ENCODE measurements at regions not wholly inside any gene's neighbourhood (a gene's known extent, or its start where the extent isn't known, plus 50 kb on each side); places are given as distances from the start of the nearest gene placed in this dataset.
"Not testable (repeated sequence)": the region's sequence is repeated elsewhere in the genome, so short reads cannot be mapped to it uniquely, and the experiment has no call there.

DNA sequence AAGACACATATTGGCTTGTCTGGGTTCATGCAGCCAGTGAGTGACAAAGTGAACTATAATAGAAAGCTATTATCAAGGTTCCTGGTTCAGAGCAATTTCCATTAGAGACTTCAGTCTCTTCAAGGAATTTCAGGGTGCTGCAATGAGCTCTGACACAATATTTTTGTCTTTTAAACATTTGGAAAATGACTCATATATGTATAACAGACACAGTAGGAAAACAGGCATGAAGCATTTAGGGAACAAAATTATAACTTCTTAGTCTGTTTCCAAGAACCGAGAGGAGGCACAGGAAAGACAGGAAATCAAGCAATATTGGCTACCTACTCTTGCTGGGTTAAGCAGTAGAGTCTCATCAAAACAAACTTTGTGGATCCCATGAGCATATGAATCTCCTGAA is 170.4 kb downstream of the PTPRC start:
- no peak for DNase-seq (ENCODE audit: low read depth in 2 of 3, low spot score in 1 of 3)

DNA sequence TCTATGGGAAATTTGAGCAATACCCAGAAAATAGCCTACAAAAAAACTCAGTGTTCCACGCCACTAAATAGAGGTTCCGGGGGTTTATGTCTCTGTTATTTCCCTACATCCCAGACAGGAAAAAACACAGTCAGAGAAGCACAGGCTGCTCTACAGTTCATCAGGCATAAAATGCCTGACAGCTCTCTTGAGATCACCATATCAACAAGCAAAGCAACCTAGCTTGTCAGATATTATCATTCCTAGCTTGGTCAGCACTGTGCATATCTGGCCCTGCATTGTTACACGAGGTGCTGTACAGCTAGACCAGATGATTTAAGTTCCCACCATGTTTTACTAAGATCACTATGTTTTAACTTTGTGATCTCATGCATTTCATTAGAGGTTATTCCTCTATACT is 172.6 kb downstream of the PTPRC start:
- DNase-seq (ENCODE audit: low read depth in 2 of 3, low spot score in 1 of 3): no peak

DNA sequence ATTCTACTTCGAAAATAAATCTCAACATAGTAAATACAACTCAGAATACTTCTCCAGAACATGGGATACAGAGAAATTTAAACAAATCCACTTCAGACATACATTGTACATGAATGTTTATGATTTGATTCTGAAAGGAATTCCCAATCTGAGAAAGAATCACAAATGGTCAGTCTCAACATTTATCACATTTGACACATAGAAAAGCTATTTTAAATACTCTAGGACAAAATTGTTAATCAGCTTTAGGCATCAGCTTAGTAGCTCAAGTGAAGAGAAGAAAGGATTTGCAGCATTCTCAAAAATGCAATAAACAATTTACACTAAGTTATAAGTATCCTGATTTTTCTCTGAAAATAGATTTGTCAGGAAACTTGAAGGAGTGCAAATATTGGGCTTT is 184.8 kb downstream of the PTPRC start:
- DNase-seq (ENCODE audit: low read depth in 2 of 3, low spot score in 1 of 3): no peak

DNA sequence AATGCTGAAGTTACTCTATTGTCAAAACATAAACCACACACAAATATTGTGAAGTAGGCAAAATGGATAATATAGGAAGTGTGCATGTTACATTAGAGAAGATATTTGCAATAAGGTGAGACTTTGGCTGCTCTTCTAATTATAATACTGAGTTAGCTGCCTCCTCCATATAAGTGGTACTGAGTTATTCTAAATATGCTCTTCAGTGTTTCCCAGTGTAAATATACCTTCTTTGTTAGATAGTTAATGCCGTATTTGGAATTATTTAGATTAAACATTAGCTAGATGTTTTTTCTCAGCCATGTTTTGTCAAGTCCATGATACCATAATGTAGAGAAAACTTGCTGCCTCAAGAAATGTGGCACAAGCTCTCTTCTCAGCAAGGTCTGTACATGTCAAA is 186.4 kb downstream of the PTPRC start:
- no peak for DNase-seq (ENCODE audit: low read depth in 2 of 3, low spot score in 1 of 3)

DNA sequence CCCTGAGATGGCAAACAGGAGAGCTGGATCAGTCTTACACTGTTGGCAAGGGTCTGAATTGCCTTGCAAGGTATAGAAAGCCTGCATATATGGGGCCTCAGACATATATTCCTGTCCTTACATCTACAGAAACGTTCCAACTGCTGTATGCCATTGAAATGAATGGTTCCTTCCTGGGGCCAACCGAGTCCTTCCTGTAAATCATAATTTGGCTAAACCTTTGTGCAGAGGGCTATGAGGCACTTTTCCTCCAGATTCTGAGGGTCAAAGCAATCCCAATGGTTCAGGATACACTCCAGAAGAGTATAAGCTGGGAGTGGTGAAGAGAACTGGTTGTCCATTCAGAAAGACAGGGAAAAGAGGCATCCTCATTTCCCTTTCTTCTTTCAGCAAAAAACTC is 190.5 kb downstream of the PTPRC start:
- DNase-seq (ENCODE audit: low read depth in 2 of 3, low spot score in 1 of 3): no peak

DNA sequence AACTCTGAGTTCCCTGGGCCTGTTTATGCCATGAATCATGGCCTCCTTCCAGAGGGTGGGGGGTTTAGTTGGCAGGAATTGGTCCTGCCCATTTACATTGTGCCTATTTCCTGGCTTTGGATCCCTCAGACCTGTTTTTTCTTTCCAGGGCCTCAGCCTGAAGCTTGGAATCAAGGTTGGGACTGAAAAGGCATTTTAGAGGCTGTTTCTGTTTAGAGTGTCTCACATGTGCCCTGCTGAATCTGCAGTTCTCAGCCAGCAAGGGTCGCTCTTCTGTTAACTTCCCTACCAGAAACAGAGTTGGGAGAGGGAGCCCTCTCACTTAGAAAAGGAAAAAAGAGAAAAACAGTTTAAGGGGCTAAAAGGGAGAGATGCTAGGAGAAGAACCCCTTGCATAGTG is 191.1 kb downstream of the PTPRC start:
- DNase-seq (ENCODE audit: low read depth in 2 of 3, low spot score in 1 of 3): no peak

DNA sequence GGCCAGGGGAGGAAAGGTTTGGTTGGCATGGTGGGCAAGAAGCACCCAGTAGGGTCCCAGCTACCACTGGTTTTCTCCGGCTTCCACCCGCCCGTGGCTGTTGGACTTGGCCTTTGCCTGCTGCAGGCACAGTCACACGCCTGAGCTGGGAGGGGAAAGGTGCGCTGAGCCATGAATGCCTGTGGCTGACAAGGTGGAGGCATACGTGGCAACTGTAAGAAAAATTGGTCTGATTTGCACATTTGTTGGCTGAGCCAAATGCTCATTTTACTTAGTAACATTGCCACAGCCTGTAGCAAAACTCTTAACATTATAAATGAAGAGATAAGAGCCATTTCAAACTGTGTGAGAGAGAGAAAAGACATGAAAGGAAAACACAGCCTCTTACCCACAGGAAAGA is 191.6 kb downstream of the PTPRC start:
- DNase-seq (ENCODE audit: low read depth in 2 of 3, low spot score in 1 of 3): no peak

DNA sequence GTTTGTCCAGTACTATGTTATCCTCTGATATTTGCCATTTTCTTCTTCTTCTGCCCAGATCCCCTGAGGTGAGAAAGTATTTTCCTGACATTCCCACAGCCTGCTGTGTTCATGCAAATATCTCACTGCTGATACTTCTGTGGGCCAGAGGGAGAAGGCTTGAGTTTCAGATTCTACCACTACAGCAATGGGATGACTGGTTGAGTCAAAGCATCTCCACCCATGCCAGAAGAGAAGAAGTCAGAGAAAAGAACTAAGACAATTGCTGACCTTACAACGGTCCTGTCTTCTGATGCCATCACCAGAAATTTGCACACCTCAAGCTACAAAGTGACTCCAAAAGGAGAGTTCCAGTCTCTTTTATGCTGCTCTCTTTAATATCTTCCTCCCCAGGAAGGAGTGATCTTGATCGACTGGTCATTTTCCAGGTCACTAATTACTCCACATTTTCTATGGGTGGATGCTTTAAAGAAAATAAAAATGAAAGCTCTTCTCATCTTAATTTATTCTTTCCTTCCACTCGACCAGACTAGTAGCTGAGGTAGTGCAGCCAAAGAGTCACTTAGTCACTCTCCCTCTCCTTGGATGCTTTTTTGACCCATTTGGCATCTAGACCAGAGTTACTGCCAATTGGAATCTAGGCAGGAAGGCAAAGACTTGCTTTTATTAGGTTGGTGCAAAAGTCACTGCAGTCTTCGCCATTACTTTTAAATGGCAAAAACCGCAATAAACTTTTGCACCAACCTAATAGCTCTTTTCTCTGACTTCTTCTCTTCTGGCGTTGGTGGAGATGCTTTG is 195.1 kb downstream of the PTPRC start:
- no peak for DNase-seq (ENCODE audit: low read depth in 2 of 3, low spot score in 1 of 3)

DNA sequence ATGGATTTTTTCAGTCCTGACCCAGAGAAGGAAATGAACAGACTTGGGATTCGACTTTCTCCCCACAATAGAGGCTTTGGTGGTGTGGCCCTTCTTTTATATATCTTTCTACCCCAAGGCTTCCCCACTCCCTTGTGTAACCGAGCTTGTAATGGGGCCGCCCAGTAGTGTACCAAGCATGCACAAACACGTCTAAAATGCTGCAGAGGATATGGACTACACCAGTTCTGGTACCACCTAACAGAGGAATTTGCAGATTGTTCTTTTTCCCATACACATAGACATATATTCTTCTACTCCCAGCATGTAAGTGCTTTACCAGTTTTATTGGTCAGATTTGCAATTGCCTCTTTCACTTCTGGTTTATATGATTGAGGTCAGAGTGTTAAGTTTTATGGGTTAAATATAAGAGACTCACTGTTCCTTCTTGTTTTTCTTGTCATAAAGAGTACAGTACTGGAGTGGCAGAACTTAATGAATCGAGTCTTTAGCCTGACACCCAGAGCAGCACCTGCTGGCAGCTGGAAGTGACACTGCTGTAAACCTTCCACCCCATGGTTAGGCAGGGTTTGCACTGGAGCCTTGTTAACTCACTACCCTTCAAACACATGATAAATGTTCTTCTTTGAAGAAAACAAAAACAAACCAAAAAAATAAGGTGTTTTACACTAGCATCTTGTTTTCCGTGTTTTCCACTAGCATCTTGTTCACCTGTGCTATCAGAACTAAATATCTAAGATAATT is 198.6 kb downstream of the PTPRC start:
- no peak for DNase-seq (ENCODE audit: low read depth in 2 of 3, low spot score in 1 of 3)

DNA sequence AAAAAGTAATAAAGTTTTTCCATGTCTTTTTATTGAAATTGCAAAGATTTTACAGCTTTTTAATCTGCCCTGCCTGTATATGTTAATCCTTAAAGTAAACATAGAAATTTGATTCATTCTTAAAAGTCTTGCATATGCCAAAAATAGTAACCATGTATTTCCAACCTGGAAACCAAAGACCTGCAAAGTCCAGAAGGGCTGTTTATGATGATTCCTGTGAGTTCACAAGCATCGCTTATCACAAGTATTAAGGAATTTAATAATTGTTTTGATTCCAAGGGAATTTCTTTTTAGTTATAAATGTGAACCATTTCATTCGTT is 199.1 kb downstream of the PTPRC start:
- no peak for DNase-seq (ENCODE audit: low read depth in 2 of 3, low spot score in 1 of 3)

DNA sequence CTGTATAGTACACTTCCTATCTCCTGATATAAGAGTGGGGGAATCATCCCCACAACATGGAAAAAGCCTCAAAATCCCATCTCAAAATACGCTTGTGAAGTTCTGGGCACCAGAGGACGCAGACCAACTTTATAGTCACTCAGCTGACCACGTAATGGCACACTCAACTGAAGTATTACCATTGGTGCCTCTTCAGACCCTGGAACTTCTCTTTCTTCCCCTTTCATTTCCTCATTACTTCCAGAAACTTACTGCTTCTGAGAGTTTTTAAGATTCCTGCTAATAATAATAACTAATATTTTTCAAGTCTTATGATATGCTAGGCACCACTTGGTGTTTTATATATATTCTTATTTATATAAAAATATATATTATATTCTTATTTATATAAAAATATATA is 202.6 kb downstream of the PTPRC start:
- no peak for DNase-seq (ENCODE audit: low read depth in 2 of 3, low spot score in 1 of 3)

DNA sequence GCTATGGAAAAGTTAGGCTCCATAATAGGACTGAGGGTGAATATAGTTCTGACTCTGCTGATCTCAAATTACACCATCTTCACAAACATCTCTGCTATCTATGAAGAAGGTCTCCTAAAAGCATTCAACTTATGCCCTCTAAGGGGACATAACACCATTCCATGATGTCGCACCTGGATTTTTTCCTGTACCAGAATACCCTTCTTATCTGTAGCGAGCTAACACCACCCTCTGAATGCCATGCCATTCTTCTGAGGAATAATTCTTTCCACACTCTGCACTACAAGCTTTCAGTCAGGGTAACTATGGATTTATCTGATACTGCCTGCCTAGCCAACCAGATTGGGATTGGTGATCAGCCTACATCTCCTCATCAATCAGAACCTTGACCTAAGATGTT is 203.8 kb downstream of the PTPRC start:
- no peak for DNase-seq (ENCODE audit: low read depth in 2 of 3, low spot score in 1 of 3)

DNA sequence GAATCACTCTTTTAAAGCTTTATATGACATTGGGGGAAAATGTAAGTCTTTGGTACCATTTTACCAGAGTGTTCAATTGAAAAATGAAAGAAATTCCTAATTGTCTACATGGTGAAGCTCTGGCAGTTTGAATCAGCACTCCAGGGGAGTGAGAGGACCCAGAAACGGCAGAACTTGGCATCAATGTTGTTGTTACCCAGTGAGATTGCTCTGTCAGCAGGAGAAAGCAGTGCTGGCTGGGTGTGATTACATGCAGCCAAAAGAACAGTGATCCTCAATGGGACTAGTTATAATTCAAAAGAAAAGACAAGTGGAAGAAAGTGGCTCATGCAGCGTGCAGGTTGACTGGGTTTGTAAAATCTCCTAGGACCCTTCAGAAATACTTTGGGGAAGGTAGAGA is 206.4 kb downstream of the PTPRC start:
- no peak for DNase-seq (ENCODE audit: low read depth in 2 of 3, low spot score in 1 of 3)

DNA sequence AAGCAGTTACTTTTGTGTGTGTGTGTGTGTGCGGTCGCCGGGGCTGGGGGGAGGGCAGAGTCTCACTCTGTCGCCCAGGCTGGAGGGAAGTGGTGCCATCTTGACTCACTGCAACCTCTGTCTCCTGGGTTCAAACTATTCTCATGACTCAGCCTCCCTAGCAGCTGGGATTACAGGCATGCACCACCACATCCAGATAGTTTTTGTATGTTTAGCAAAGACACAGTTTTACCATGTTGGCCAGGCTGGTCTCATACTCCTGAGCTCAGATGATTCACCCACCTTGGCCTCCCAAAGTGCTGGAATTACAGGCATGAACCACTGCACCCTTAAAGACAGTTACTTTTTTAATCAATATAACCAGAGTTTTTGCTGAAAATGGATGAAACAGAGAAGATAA is 207.0 kb downstream of the PTPRC start:
- DNase-seq (ENCODE audit: low read depth in 2 of 3, low spot score in 1 of 3): no peak

DNA sequence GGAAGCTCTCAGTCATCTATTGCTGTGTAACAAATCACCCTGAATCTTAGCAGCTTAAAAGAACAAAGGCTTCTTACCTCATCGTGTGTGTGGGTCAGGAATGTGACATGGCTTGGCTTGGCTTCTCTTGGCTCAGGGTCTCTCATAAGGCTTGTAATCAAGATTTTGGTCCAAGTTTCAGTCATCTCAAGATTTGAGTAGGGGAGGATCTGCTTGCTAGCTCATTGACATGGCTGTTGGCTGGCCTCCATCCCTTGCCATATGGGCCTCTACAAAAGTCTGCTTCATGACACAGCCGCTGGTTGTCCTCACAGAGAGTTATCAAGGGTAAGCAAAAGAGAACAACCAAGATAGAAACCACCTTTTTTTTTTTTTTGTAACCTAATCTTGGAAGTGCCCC is 207.7 kb downstream of the PTPRC start:
- no peak for DNase-seq (ENCODE audit: low read depth in 2 of 3, low spot score in 1 of 3)

DNA sequence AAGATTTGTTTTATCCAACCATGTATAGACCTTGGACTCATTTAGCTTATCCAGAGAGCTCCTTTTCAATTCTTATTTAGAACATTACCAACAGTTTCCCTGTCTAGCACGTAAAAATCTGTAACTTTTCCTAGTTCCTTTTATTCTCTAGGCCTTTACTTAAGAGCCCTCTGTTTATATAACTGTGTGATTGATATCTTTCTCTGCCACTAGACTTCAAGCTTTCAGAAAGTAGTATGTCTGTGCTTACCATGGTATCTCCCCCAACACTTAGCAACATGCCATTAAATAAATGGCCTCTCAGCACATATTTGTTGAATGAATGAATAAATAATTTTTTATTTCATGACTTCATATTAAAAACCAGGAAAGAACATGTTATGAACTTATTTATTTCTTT is 209.4 kb downstream of the PTPRC start:
- no peak for DNase-seq (ENCODE audit: low read depth in 2 of 3, low spot score in 1 of 3)

DNA sequence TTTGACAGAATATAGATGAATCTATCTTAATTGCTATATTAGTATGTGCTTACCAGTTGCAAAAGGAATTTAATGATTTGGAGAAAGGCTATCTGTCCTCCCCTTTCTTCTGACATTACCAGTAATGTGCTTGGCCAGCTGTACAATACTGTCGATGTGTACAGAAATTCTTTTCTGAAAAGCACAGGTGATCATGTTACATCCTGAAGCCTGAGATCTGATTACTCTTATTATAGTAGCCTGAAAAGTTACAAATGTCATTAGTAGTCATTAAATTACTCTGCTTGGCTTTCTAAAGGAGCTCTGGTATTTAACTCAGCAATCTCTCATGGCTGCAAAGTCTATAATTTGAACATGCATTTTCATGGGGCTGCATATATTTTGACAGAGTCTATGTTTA is 209.8 kb downstream of the PTPRC start:
- no peak for DNase-seq (ENCODE audit: low read depth in 2 of 3, low spot score in 1 of 3)

DNA sequence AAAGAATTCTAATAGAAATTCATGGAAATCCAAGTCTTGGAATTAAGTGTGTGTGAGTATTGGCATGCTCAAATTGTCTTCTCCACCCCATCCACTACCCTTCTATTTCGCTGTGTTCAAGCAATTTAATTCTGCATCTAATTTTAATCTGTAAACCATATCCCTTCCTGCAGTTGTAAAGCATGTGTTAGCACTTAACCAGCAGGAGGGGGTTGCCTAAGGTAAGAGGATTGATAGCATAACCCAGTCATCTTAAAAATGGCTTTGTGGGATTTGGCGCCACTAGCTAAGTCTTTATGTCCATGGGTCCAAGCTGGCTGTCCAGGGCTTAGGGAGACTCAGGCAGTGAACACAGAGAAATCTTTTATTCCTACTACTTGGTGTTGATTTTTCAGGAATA is 210.3 kb downstream of the PTPRC start:
- DNase-seq (ENCODE audit: low read depth in 2 of 3, low spot score in 1 of 3): no peak

DNA sequence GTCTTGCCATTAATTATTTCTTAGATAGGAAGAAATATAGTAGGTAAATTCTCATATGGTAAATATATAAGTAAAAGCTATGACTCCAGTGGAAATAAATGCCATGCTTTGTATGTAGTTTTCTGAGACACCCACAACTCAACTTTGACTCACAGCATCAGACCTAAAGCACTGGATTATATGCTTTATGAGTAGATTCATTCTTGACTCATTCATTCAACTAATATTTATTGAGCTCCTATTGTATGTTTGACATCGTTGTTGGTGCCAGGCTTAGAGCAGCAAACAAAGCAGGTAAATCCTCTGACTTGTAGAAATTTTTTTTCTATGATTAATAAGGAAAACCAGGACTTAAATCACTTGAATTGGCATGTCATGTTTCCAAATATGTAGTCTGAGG is 211.4 kb downstream of the PTPRC start:
- DNase-seq (ENCODE audit: low read depth in 2 of 3, low spot score in 1 of 3): no peak

DNA sequence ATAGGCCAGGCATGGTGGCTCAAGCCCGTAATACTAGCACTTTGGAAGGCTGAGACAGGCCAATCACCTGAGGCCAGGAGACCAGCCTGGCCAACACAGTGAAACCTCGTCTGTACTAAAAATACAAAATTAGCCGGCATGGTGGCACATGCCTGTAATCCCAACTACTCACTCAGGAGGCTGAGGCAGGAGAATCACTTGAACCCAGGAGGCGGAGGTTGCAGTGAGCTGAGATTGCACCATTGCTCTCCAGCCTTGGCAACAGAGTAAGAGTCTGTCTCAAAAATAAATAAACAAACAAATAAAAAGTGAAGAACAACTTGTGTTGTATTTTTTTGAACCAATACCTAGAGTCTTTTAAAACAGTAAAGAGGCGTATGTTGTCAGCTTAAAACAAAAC is 212.1 kb downstream of the PTPRC start:
- DNase-seq (ENCODE audit: low read depth in 2 of 3, low spot score in 1 of 3): not testable (repeated sequence)

DNA sequence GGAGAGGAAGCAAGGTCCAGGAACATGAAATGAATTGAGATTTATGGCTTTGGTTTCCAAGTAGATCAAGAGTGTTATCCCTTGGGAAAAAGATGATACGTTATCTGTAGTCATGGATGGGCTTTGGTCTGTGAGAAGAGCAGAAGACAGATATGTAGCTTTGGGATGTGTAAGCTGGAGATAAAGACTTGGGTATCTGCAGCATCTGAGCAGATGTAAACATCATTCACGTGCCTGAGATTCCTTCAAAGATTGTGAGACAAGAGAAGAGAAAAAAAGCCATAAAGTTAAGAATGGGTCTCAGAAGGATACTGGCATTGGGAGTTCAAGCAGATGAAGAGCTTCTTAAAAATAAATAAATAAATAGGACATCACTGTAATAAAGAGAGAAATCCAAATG is 217.8 kb downstream of the PTPRC start:
- no peak for DNase-seq (ENCODE audit: low read depth in 2 of 3, low spot score in 1 of 3)

DNA sequence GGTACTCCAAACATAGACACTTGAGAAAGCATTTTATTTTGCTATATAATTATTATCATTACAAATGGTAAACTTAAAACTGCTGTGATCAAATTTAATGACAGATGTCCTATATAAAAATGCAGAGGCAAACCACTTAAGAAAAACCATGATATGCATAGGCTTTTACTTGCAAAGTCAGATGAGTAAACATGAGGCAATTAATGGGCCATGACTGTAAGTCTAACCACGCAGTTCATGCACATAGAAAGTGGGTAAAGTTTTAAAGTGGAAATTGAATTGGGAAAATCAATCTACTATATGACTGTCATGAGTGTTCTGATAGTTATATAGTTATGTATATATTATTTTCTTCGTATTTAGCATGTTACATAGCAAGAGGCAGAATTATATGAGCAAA is 219.2 kb downstream of the PTPRC start:
- no peak for DNase-seq (ENCODE audit: low read depth in 2 of 3, low spot score in 1 of 3)

DNA sequence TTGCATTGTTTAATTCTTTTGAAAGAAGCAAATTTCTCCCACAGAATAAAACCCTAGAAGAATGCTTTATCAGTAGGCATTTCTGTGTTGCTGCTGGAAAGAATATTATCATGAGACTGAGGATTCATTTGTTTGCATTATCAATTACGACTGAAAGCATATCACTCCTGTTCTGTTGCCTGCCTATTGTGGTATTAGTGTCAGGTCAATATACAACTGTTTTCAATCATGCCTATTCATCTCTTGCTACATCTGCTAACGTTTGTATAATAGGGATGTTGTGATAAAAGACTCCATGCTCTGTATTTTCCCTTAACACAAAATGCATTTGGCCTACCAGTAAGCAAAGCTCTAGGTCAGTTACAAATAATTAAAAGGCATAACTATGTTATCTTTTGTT is 221.5 kb downstream of the PTPRC start:
- DNase-seq (ENCODE audit: low read depth in 2 of 3, low spot score in 1 of 3): no peak

Measured in stimulated activated CD4-positive, alpha-beta T cell treated with anti-CD3 and anti-CD28 coated beads, Interleukin-12 subunit alpha, Interleukin-12 subunit beta, amount 100 ng/mL, for 48 hours (primary cell).